Naive thymus-derived CD4-positive, alpha-beta T cell (primary cell): ENCODE measurements at regions not wholly inside any gene's neighbourhood (a gene's known extent, or its start where the extent isn't known, plus 50 kb on each side); places are given as distances from the start of the nearest gene placed in this dataset.
A peak's percentile ranks its signal among the peaks of the same experiment; 100 is the strongest.

ENCODE experiments used
- ATAC-seq: fragments of 150-1000 bp; cut with Tn5 transposase; 2 replicates; pipeline ENCODE4 v1.10.0; 2021; ENCODE audit warnings: mild to moderate bottlenecking, moderate library complexity
- CTCF ChIA-PET: fragments of 350-600 bp; sonication (Branson Sonifier 250); formaldehyde crosslinking; loops from one replicate; lab custom pipeline; 2021; ENCODE audit warnings: antibody characterized with exemption; lab: Charles Lee
- POLR2A ChIA-PET: fragments of 350-600 bp; sonication (Branson Sonifier 250); formaldehyde crosslinking; loops from one replicate; lab custom pipeline; 2021; ENCODE audit warnings: antibody characterized with exemption, inconsistent platforms; lab: Charles Lee
- DNase-seq, 9 donors: peaks; one replicate each; pipeline versions ENCODE4 v3.0.0 to v3.0.0-alpha.2; 2020 to 2022; ENCODE audit warnings: mixed read lengths in 1 of 9
- H3K27ac ChIP-seq: one replicate; pipeline ENCODE4 v1.7.0; 2013; ENCODE audit warnings: mild to moderate bottlenecking, low read depth, low read length, moderate library complexity
- H3K27me3 ChIP-seq, 2 donors: one replicate each; pipeline ENCODE4 v1.7.0; 2013; ENCODE audit warnings: low read length in 2 of 2, mild to moderate bottlenecking in 2 of 2, moderate library complexity in 2 of 2; ENCODE audit not compliant: control insufficient read depth in 2 of 2, insufficient read depth in 2 of 2
- H3K36me3 ChIP-seq, 3 experiments: 1 replicate in 2 of 3; 2 replicates in 1 of 3; pipeline ENCODE4 v1.7.0; 2013; ENCODE audit warnings: low read length in 3 of 3, mild to moderate bottlenecking in 3 of 3, moderate library complexity in 1 of 3; ENCODE audit not compliant: insufficient read depth in 3 of 3, control insufficient read depth in 2 of 3
- H3K4me1 ChIP-seq, 2 donors: one replicate each; pipeline ENCODE4 v1.7.0; 2013; ENCODE audit warnings: low read length in 2 of 2, mild to moderate bottlenecking in 2 of 2, moderate library complexity in 1 of 2; ENCODE audit not compliant: control insufficient read depth in 2 of 2, insufficient read depth in 2 of 2
- H3K4me3 ChIP-seq: 2 replicates; pipeline ENCODE4 v1.7.0; 2013; ENCODE audit warnings: mild to moderate bottlenecking, low read length
- H3K9me3 ChIP-seq, 3 experiments: 1 replicate in 2 of 3; 2 replicates in 1 of 3; pipeline ENCODE4 v1.7.0; 2013; ENCODE audit warnings: low read length in 3 of 3; ENCODE audit not compliant: control insufficient read depth in 2 of 3
- H3K27ac Mint-ChIP-seq, 9 donors: one replicate each; pipeline ENCODE4 v1.8.0; 2020 to 2022; ENCODE audit warnings: mixed read lengths in 9 of 9, mild to moderate bottlenecking in 8 of 9, moderate library complexity in 5 of 9, inconsistent platforms in 2 of 9
- H3K27me3 Mint-ChIP-seq, 5 donors: one replicate each; pipeline ENCODE4 v1.8.0; 2021 to 2022; ENCODE audit warnings: mixed read lengths in 5 of 5, mild to moderate bottlenecking in 1 of 5
- H3K36me3 Mint-ChIP-seq, 5 donors: one replicate each; pipeline ENCODE4 v1.8.0; 2020 to 2022; ENCODE audit warnings: mixed read lengths in 5 of 5, mild to moderate bottlenecking in 3 of 5, inconsistent platforms in 1 of 5
- H3K4me1 Mint-ChIP-seq, 7 donors: one replicate each; pipeline ENCODE4 v1.8.0; 2020 to 2022; ENCODE audit warnings: mixed read lengths in 7 of 7, mild to moderate bottlenecking in 3 of 7, inconsistent platforms in 1 of 7
- H3K4me3 Mint-ChIP-seq, 10 donors: one replicate each; pipeline ENCODE4 v1.8.0; 2020 to 2022; ENCODE audit warnings: mild to moderate bottlenecking in 10 of 10, mixed read lengths in 10 of 10, moderate library complexity in 6 of 10, inconsistent platforms in 2 of 10
- H3K9me3 Mint-ChIP-seq, 11 donors: one replicate each; pipeline ENCODE4 v1.8.0; 2020 to 2022; ENCODE audit warnings: mixed read lengths in 11 of 11, mild to moderate bottlenecking in 4 of 11, inconsistent platforms in 1 of 11, moderate library complexity in 1 of 11
- intact Hi-C, 2 donors: fragments of 100-400 bp; cut with micrococcal nuclease; formaldehyde crosslinking; loops; one replicate each; pipeline ENCODE4 v1.15.1; 2023

- ChIA-PET POLR2A (no interaction called here), CTCF (no interaction called here)
- H3K4me3 Mint-ChIP-seq = no peak overlapping the region
- H3K4me3 ChIP-seq = no peak overlapping the region
- no peak overlapping the region for H3K27ac Mint-ChIP-seq
- H3K4me1 Mint-ChIP-seq = no peaks in the 10 kb centered on the region
- no peaks in the 10 kb centered on the region for H3K36me3 Mint-ChIP-seq
- no peaks in the 10 kb centered on the region for H3K36me3 ChIP-seq
- ATAC-seq (no peak), DNase-seq (no peak)
- H3K4me1 ChIP-seq = no peaks in the 10 kb centered on the region
- H3K27me3 ChIP-seq = no peaks in the 10 kb centered on the region
- intact Hi-C loops = no loop called here
- H3K9me3 Mint-ChIP-seq = peaks cover 0 to 2% (median 0%) of the 10 kb centered on the region in 11 donors
- H3K27ac ChIP-seq = no peak overlapping the region
- peaks cover 0 to 11% (median 0%) of the 10 kb centered on the region in 5 donors for H3K27me3 Mint-ChIP-seq
- no peaks in the 10 kb centered on the region for H3K9me3 ChIP-seq
Measured at GRCh38 chr16:55014022-55014421, 83.4 kb downstream of the IRX5 start.

- Histone ChIP-seq H3K9me3 (no peaks in the 10 kb centered on the region), H3K4me3 (no peak overlapping the region), H3K27me3 (no peaks in the 10 kb centered on the region), H3K27ac (no peak overlapping the region), H3K4me1 (no peaks in the 10 kb centered on the region), H3K36me3 (no peaks in the 10 kb centered on the region)
- ChIA-PET POLR2A (no interaction called here), CTCF (no interaction called here)
- Mint-ChIP-seq H3K4me3 (no peak overlapping the region), H3K27ac (no peak overlapping the region), H3K9me3 (peaks cover 0 to 9% (median 0%) of the 10 kb centered on the region in 11 donors), H3K4me1 (peaks cover 0 to 2% (median 0%) of the 10 kb centered on the region in 7 donors), H3K27me3 (peaks cover 0 to 11% (median 6%) of the 10 kb centered on the region in 5 donors), H3K36me3 (no peaks in the 10 kb centered on the region)
- no peak for DNase-seq
- no peak for ATAC-seq
- intact Hi-C loops = no loop called here
Measured at GRCh38 chr16:55015181-55015913, 84.7 kb downstream of the IRX5 start.

- no peak for ATAC-seq
- Histone ChIP-seq H3K36me3 (no peaks in the 10 kb centered on the region), H3K27me3 (no peaks in the 10 kb centered on the region), H3K9me3 (no peaks in the 10 kb centered on the region), H3K4me1 (no peaks in the 10 kb centered on the region), H3K27ac (no peak overlapping the region), H3K4me3 (no peak overlapping the region)
- ChIA-PET CTCF (no interaction called here), POLR2A (no interaction called here)
- no peak overlapping the region for H3K4me3 Mint-ChIP-seq
- H3K27ac Mint-ChIP-seq = no peak overlapping the region
- no peaks in the 10 kb centered on the region for H3K36me3 Mint-ChIP-seq
- H3K4me1 Mint-ChIP-seq = peaks cover 0 to 2% (median 0%) of the 10 kb centered on the region in 7 donors
- H3K9me3 Mint-ChIP-seq = peaks cover 0 to 9% (median 0%) of the 10 kb centered on the region in 11 donors
- DNase-seq = no peak
- intact Hi-C loops = no loop called here
- H3K27me3 Mint-ChIP-seq = peaks cover 0 to 20% (median 16%) of the 10 kb centered on the region in 5 donors
Measured at GRCh38 chr16:55016515-55016914, 85.8 kb downstream of the IRX5 start.

DNA sequence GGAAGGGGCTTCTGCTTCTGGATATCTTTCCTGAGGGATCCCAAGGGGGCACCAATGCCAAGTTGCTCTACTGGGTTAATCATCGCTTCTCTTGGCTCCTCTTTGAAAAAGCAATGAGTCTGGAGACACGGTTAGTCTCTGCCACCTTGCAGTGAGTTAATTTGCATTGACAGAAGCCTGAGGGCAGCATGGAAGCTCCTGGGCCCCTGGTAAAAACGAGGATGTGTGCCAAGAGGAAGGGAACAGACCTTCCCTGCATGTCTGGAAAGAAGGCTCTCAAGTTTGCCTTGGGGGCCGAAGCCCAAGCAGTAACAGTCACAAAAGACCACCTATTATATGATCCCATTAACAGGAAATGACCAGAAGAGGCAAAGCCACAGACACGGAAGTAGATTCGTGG, 86.7 kb downstream of the IRX5 start:
- Mint-ChIP-seq H3K27me3 (peaks cover 0 to 27% (median 22%) of the 10 kb centered on the region in 5 donors), H3K4me1 (peaks cover 0 to 2% (median 0%) of the 10 kb centered on the region in 7 donors), H3K9me3 (peaks cover 0 to 9% (median 0%) of the 10 kb centered on the region in 11 donors), H3K36me3 (no peaks in the 10 kb centered on the region), H3K4me3 (no peak overlapping the region), H3K27ac (no peak overlapping the region)
- intact Hi-C loops = no loop called here
- Histone ChIP-seq H3K27ac (no peak overlapping the region), H3K9me3 (no peaks in the 10 kb centered on the region), H3K4me3 (no peak overlapping the region), H3K4me1 (no peaks in the 10 kb centered on the region), H3K36me3 (no peaks in the 10 kb centered on the region), H3K27me3 (no peaks in the 10 kb centered on the region)
- DNase-seq (no peak), ATAC-seq (no peak)
- POLR2A ChIA-PET = no interaction called here
- CTCF ChIA-PET = no interaction called here

DNA sequence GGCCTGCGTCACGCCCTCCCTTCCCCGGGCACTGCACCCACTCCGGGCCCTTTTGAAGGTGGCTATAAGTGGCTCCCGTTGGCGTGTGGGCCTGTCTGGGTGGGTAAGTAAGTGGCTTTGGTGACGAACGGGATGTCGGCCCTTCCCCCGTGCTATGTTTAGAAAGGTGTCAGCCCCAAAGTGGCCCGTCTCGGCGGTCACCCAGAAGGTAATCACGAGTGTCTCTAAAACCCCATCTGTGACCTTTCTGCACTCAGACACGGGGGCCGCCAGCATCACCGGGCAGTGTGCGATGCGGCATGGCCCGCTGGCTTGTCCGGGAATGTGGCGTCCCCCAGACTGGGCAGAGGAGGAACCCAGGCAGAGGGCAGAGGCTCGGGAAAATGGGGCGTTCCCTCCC, 88.2 kb downstream of the IRX5 start:
- Mint-ChIP-seq H3K9me3 (peaks cover 0 to 9% (median 0%) of the 10 kb centered on the region in 11 donors), H3K27ac (no peak overlapping the region), H3K27me3 (peaks cover 0 to 34% (median 27%) of the 10 kb centered on the region in 5 donors), H3K4me1 (peaks cover 0 to 2% (median 0%) of the 10 kb centered on the region in 7 donors), H3K4me3 (no peak overlapping the region), H3K36me3 (no peaks in the 10 kb centered on the region)
- H3K27me3 ChIP-seq = no peaks in the 10 kb centered on the region
- DNase-seq (no peak), ATAC-seq (no peak)
- no peak overlapping the region for H3K4me3 ChIP-seq
- intact Hi-C loops = no loop called here
- H3K36me3 ChIP-seq = no peaks in the 10 kb centered on the region
- CTCF ChIA-PET = no interaction called here
- POLR2A ChIA-PET = no interaction called here
- H3K9me3 ChIP-seq = no peaks in the 10 kb centered on the region
- no peak overlapping the region for H3K27ac ChIP-seq
- no peaks in the 10 kb centered on the region for H3K4me1 ChIP-seq

- H3K27me3 ChIP-seq = no peaks in the 10 kb centered on the region
- peaks cover 0 to 2% (median 0%) of the 10 kb centered on the region in 7 donors for H3K4me1 Mint-ChIP-seq
- ATAC-seq = peak; percentile 29
- H3K4me3 Mint-ChIP-seq = no peak overlapping the region
- ChIA-PET CTCF (no interaction called here), POLR2A (no interaction called here)
- no peak overlapping the region for H3K27ac ChIP-seq
- no peak overlapping the region for H3K27ac Mint-ChIP-seq
- intact Hi-C loops = no loop called here
- H3K9me3 Mint-ChIP-seq = peaks cover 0 to 9% (median 0%) of the 10 kb centered on the region in 11 donors
- no peak for DNase-seq
- H3K4me1 ChIP-seq = no peaks in the 10 kb centered on the region
- no peaks in the 10 kb centered on the region for H3K36me3 Mint-ChIP-seq
- no peaks in the 10 kb centered on the region for H3K9me3 ChIP-seq
- H3K4me3 ChIP-seq = no peak overlapping the region
- no peaks in the 10 kb centered on the region for H3K36me3 ChIP-seq
- peaks cover 0 to 38% (median 29%) of the 10 kb centered on the region in 5 donors for H3K27me3 Mint-ChIP-seq
Measured at GRCh38 chr16:55019419-55020131, 88.9 kb downstream of the IRX5 start.
